GM18508 (cell line): ENCODE measurements at regions not wholly inside any gene's neighbourhood (a gene's known extent, or its start where the extent isn't known, plus 50 kb on each side); places are given as distances from the start of the nearest gene placed in this dataset.

Experiments used
- ATAC-seq: cut with Tn5 transposase; IDR thresholded peaks from one replicate; pipeline ENCODE4 v1.9.1; 2021; ENCODE audit warnings: moderate number of reproducible peaks; ENCODE audit not compliant: insufficient read depth, unreplicated experiment

GRCh38 chr4:20624793-20625374 is 75.4 kb upstream of the PACRGL start:
- no peak for ATAC-seq

- ATAC-seq, result no peak
Observed at GRCh38 chr4:20625426-20625825, 74.8 kb upstream of the PACRGL start.

GRCh38 chr4:20626326-20627005 is 73.8 kb upstream of the PACRGL start:
- ATAC-seq, result no peak

- no peak for ATAC-seq
Observed at GRCh38 chr4:20627866-20628265, 72.4 kb upstream of the PACRGL start.

- ATAC-seq, result no peak
Observed at GRCh38 chr4:20629186-20630106, 70.8 kb upstream of the PACRGL start.

GRCh38 chr4:20638825-20639224 is 61.4 kb upstream of the PACRGL start:
- ATAC-seq, result no peak

- no peak for ATAC-seq
Observed at GRCh38 chr4:20639346-20639745, 60.9 kb upstream of the PACRGL start.

GRCh38 chr4:20640989-20641388 is 59.3 kb upstream of the PACRGL start:
- ATAC-seq, result no peak

- ATAC-seq, result no peak
Observed at GRCh38 chr4:20641976-20642375, 58.3 kb upstream of the PACRGL start.

GRCh38 chr4:20643631-20644030 is 56.6 kb upstream of the PACRGL start:
- ATAC-seq, result no peak

GRCh38 chr4:20645236-20645635 is 55.0 kb upstream of the PACRGL start:
- no peak for ATAC-seq

- no peak for ATAC-seq
Observed at GRCh38 chr4:20646287-20646686, 54.0 kb upstream of the PACRGL start.
